ENCODE measurements at regions not wholly inside any gene's neighbourhood (a gene's known extent, or its start where the extent isn't known, plus 50 kb on each side); places are given as distances from the start of the nearest gene placed in this dataset.

DNA sequence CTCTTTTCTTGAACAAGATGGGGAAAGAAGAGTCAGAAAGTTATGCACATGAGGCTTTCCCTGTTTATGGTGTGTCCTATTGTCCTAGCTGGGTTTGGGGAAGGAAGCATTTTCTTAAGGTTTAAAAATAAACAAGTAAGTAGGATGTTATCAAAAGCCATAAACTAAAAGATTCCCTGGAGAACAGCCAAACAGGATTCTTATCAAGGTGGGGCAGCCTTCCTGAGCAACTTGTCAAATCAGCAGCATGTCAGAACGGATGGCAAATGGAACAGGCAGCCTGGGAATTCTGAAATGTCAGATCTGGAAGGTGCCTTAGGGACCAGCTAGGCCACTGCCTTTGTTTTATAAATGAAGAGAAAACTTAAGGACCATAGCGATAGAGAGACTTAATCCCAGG, 152.2 kb upstream of the RGS6 start:
- Histone ChIP-seq H3K27me3 (ENCODE audit: control insufficient read depth, insufficient read depth, low read length) (no peaks in the 10 kb centered on the region), H3K36me3 (ENCODE audit: control insufficient read depth, insufficient read depth, low read length) (no peaks in the 10 kb centered on the region), H3K4me3 (ENCODE audit: low read depth, low read length) (no peak overlapping the region)
- ChIA-PET POLR2A (no interaction called here), CTCF (interaction anchor here (1.1 kb wide), 1 partner anchor 9 kb away, joined by 3 read pairs; no protein-coding TSS in a partner anchor)
- DNase-seq (ENCODE audit: low read depth): no peak
- TF ChIP-seq, protein P1, sequence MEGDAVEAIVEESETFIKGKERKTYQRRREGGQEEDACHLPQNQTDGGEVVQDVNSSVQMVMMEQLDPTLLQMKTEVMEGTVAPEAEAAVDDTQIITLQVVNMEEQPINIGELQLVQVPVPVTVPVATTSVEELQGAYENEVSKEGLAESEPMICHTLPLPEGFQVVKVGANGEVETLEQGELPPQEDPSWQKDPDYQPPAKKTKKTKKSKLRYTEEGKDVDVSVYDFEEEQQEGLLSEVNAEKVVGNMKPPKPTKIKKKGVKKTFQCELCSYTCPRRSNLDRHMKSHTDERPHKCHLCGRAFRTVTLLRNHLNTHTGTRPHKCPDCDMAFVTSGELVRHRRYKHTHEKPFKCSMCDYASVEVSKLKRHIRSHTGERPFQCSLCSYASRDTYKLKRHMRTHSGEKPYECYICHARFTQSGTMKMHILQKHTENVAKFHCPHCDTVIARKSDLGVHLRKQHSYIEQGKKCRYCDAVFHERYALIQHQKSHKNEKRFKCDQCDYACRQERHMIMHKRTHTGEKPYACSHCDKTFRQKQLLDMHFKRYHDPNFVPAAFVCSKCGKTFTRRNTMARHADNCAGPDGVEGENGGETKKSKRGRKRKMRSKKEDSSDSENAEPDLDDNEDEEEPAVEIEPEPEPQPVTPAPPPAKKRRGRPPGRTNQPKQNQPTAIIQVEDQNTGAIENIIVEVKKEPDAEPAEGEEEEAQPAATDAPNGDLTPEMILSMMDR (IDR thresholded peaks at IDR 0.05; ENCODE audit: insufficient read depth, low read depth, low read length): no peak

DNA sequence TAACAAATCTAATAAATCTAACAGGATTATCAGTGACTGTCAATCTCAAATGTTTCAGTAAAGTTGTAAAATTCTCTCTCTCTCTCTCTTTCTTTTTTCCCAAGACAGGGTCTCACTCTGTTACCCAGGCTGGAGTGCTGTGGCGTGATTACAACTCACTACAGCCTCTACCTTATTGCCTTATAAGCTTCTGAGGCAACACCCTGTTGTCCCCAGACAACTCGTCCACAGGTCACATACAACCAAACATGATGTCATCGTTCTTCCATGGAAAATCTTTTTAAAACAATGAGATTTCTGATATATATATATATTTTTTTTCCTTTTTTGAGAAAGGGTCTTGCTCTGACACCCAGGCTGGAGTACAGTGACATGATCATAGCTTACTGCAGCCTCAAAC, 151.4 kb upstream of the RGS6 start:
- no peak overlapping the region for H3K4me3 ChIP-seq (ENCODE audit: low read depth, low read length)
- POLR2A ChIA-PET: no interaction called here
- DNase-seq (ENCODE audit: low read depth): no peak
- CTCF ChIA-PET: interaction anchor here (1.1 to 2.4 kb wide), 2 partner anchors 9 to 14 kb away, joined by 3 to 9 read pairs; no protein-coding TSS in a partner anchor
- TF ChIP-seq, protein P1 (IDR thresholded peaks at IDR 0.05; ENCODE audit: insufficient read depth, low read depth, low read length): no peak
- H3K36me3 ChIP-seq (ENCODE audit: control insufficient read depth, insufficient read depth, low read length): no peaks in the 10 kb centered on the region
- H3K27me3 ChIP-seq (ENCODE audit: control insufficient read depth, insufficient read depth, low read length): no peaks in the 10 kb centered on the region

DNA sequence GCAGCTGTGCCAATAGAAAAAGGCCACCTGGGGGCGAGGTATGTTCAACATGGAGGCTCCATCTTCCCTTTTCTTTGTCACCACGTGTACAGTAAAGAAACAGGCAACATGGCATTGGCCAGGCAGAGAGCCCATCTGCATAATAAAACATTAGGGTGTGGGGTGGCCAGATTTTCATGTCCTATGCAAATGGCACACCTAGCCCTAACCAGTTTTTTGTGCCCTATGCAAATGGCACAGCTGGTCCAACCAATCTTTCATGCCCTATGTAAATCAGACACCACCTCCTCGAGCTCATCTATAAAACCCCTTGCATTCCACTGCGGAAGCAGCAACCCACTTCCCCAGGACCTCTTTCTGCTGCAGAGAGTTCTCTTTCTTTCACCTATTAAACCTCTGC, 149.1 kb upstream of the RGS6 start:
- Histone ChIP-seq H3K36me3 (ENCODE audit: control insufficient read depth, insufficient read depth, low read length) (no peaks in the 10 kb centered on the region), H3K4me3 (ENCODE audit: low read depth, low read length) (no peak overlapping the region), H3K27me3 (ENCODE audit: control insufficient read depth, insufficient read depth, low read length) (no peaks in the 10 kb centered on the region; the same call in 1 of the 2 replicates)
- POLR2A ChIA-PET: no interaction called here
- CTCF ChIA-PET: interaction anchor here (0.8 to 2.4 kb wide), 4 partner anchors 8 to 73 kb away, joined by 3 to 9 read pairs (median 4); no protein-coding TSS in a partner anchor
- no peak for DNase-seq (ENCODE audit: low read depth)
- TF ChIP-seq, protein P1 (IDR thresholded peaks at IDR 0.05; ENCODE audit: insufficient read depth, low read depth, low read length): no peak

DNA sequence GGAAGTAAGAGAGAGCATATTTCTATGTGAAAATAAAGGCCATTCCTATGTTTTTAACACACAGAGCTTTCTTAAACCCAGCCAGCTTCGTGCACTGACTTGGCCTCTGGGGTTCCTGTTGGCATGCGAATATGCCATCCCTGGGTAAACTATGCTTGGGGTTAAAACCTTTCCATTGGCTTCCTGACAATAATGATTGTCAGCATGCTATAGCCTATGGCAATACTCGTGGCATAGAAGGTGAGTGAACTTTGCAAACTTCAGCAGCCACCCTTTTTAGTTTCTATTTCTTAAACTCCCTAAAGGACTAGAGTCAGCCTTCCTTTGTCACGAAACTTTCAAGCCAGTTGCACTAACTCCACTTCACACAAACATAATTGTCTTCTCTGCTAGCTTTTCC, 148.4 kb upstream of the RGS6 start:
- CTCF ChIA-PET: interaction anchor here (0.8 to 1.1 kb wide), 2 partner anchors 8 to 72 kb away, joined by 3 to 4 read pairs; no protein-coding TSS in a partner anchor
- Histone ChIP-seq H3K27me3 (ENCODE audit: control insufficient read depth, insufficient read depth, low read length) (no peaks in the 10 kb centered on the region; the same call in 1 of the 2 replicates), H3K36me3 (ENCODE audit: control insufficient read depth, insufficient read depth, low read length) (no peaks in the 10 kb centered on the region), H3K4me3 (ENCODE audit: low read depth, low read length) (no peak overlapping the region)
- POLR2A ChIA-PET: no interaction called here
- TF ChIP-seq, protein P1 (IDR thresholded peaks at IDR 0.05; ENCODE audit: insufficient read depth, low read depth, low read length): no peak
- no peak for DNase-seq (ENCODE audit: low read depth)

DNA sequence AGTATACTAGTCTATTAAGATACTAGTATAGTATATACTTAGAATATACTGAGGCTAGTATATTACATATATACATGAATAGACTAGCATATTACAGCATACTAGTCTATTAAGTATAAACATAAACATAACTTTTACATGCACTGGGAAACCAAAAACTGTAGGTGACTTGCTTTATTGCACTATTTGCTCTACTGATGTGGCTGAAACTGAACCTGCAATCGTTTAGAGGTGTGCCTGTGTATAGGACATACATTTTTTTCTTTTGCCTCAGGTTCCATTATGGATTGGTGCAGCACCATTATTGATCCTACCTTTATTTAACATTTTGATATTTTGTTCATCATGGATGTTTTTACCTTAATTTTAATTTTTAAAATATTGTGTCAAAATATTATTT, 143.2 kb upstream of the RGS6 start:
- ChIA-PET POLR2A (no interaction called here), CTCF (no interaction called here)
- TF ChIP-seq, protein P1 (IDR thresholded peaks at IDR 0.05; ENCODE audit: insufficient read depth, low read depth, low read length): no peak
- H3K4me3 ChIP-seq (ENCODE audit: low read depth, low read length): no peak overlapping the region
- DNase-seq (ENCODE audit: low read depth): no peak
- no peaks in the 10 kb centered on the region; the same call in 1 of the 2 replicates for H3K27me3 ChIP-seq (ENCODE audit: control insufficient read depth, insufficient read depth, low read length)
- H3K36me3 ChIP-seq (ENCODE audit: control insufficient read depth, insufficient read depth, low read length): no peaks in the 10 kb centered on the region

Measured in BJ (cell line).